Psoas muscle (tissue), 7 donors: ENCODE measurements at regions not wholly inside any gene's neighbourhood (a gene's known extent, or its start where the extent isn't known, plus 50 kb on each side); places are given as distances from the start of the nearest gene placed in this dataset.

ENCODE experiments used
- ATAC-seq, 4 donors: fragments of 200-7000 bp; cut with Tn5 transposase; one replicate each; pipeline ENCODE4 v1.9.1; 2020; ENCODE audit warnings: moderate library complexity in 3 of 4, mild to moderate bottlenecking in 2 of 4
- DNase-seq, 2 donors: peaks; one replicate each; pipeline ENCODE4 v3.0.0-alpha.2; 2020
- H3K27ac ChIP-seq: fragments of 200-600 bp; one replicate; pipeline ENCODE4 v1.8.0; 2022
- H3K27me3 ChIP-seq, 3 donors: fragments of 200-600 bp in 1 of 3; one replicate each; pipeline versions ENCODE4 v1.6.1 to v1.8.0; 2013 to 2022; ENCODE audit warnings: low read length in 2 of 3, mild to moderate bottlenecking in 2 of 3, moderate library complexity in 1 of 3; ENCODE audit not compliant: insufficient read depth in 3 of 3
- H3K36me3 ChIP-seq, 2 donors: fragments of 200-600 bp in 1 of 2; one replicate each; pipeline versions ENCODE4 v1.6.1 to v1.8.0; 2013 to 2022; ENCODE audit warnings: low read depth in 1 of 2, mild to moderate bottlenecking in 1 of 2, moderate library complexity in 1 of 2; ENCODE audit not compliant: insufficient read depth in 1 of 2
- H3K4me1 ChIP-seq: fragments of 200-600 bp; one replicate; pipeline ENCODE4 v1.8.0; 2022
- H3K4me3 ChIP-seq: fragments of 200-600 bp; one replicate; pipeline ENCODE4 v1.8.0; 2022; ENCODE audit warnings: mild to moderate bottlenecking
- H3K9me3 ChIP-seq: fragments of 200-600 bp; one replicate; pipeline ENCODE4 v1.8.0; 2022
- WGBS, 3 donors: extraction: QIAGEN DNeasy Blood & Tissue Kit; methylation state at CpG; one replicate each; pipeline versions ENCODE4 v1.1.6 to v1.1.7; 2013; 5-methylcytosine and 5-hydroxymethylcytosine counted together
- intact Hi-C, 2 donors: fragments of 100-400 bp; cut with DNase I; formaldehyde crosslinking; loops; one replicate each; pipeline versions ENCODE4 v1.11.0 to v1.14.2; 2022
- TF ChIP-seq, protein P1 (sequence below): fragments of 200-600 bp; IDR thresholded peaks from one replicate; pipeline ENCODE4 v1.8.0; 2022; ENCODE audit warnings: antibody characterized with exemption
- donor health status: healthy with polysubstance abuse.
- donor health status: DM: no; HTN: no; CAD: no; lungs with moderate emphysema.
- donor health status: Bipolar disorder and iron deficiency.
- donor health status: healthy.
- donor health status: DM: yes; HTN: yes; CAD: no.
- donor health status: DM: no; HTN: no; CAD: no.
- donor health status: DM: yes; HTN: yes; CAD: no.

GRCh38 chr10:62584731-62585130 lies 210.6 kb downstream of the ZNF365 start:
- ATAC-seq: no peak
- Histone ChIP-seq H3K9me3 (no peaks in the 10 kb centered on the region), H3K36me3 (no peaks in the 10 kb centered on the region), H3K4me1 (no peaks in the 10 kb centered on the region), H3K27me3 (no peaks in the 10 kb centered on the region), H3K4me3 (no peak overlapping the region), H3K27ac (no peak overlapping the region)
- TF ChIP-seq, protein P1, sequence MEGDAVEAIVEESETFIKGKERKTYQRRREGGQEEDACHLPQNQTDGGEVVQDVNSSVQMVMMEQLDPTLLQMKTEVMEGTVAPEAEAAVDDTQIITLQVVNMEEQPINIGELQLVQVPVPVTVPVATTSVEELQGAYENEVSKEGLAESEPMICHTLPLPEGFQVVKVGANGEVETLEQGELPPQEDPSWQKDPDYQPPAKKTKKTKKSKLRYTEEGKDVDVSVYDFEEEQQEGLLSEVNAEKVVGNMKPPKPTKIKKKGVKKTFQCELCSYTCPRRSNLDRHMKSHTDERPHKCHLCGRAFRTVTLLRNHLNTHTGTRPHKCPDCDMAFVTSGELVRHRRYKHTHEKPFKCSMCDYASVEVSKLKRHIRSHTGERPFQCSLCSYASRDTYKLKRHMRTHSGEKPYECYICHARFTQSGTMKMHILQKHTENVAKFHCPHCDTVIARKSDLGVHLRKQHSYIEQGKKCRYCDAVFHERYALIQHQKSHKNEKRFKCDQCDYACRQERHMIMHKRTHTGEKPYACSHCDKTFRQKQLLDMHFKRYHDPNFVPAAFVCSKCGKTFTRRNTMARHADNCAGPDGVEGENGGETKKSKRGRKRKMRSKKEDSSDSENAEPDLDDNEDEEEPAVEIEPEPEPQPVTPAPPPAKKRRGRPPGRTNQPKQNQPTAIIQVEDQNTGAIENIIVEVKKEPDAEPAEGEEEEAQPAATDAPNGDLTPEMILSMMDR: no peak
- WGBS, 3 donors: 70 to 80% (median 75%) methylated on average over 2 of the region's 2 CpGs
- no peak for DNase-seq
- intact Hi-C loops: no loop called here

- Histone ChIP-seq H3K27ac (no peak overlapping the region), H3K4me3 (no peak overlapping the region), H3K4me1 (no peaks in the 10 kb centered on the region), H3K27me3 (no peaks in the 10 kb centered on the region), H3K9me3 (no peaks in the 10 kb centered on the region), H3K36me3 (no peaks in the 10 kb centered on the region)
- ATAC-seq (no peak), DNase-seq (no peak)
- TF ChIP-seq, protein P1: no peak
- intact Hi-C loops: no loop called here
- WGBS, 3 donors: 44 to 50% (median 48%) methylated on average over 6 of the region's 6 CpGs
Observed at GRCh38 chr10:62585211-62585775, 211.1 kb downstream of the ZNF365 start.

GRCh38 chr10:62587011-62587410 lies 212.8 kb downstream of the ZNF365 start:
- intact Hi-C loops: no loop called here
- Histone ChIP-seq H3K4me1 (no peaks in the 10 kb centered on the region), H3K9me3 (no peaks in the 10 kb centered on the region), H3K4me3 (no peak overlapping the region), H3K27me3 (no peaks in the 10 kb centered on the region), H3K36me3 (no peaks in the 10 kb centered on the region), H3K27ac (no peak overlapping the region)
- TF ChIP-seq, protein P1: no peak
- no peak for DNase-seq
- ATAC-seq: no peak

DNA sequence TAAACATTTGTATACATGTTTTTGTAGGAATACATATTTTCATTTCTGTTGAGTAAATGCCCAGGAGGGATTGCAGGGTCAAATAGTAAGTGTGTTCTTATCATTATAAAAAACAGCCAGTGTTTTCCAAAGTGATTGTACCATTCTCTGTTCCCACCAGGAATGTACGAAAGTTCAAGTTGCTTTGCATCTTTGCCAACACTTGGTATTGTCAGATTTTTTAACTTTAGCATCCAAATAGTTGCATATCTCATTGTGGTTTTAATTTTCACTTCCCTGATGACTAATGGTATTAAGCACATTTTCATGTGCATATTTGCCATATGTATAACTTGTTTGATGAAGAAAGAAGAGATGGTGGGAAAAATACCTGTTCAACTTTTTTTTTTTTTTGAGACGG lies 213.9 kb downstream of the ZNF365 start:
- Histone ChIP-seq H3K4me1 (no peaks in the 10 kb centered on the region), H3K27ac (no peak overlapping the region), H3K9me3 (no peaks in the 10 kb centered on the region), H3K36me3 (no peaks in the 10 kb centered on the region), H3K27me3 (no peaks in the 10 kb centered on the region), H3K4me3 (no peak overlapping the region)
- ATAC-seq: no peak
- WGBS, 3 donors: 93 to 99% (median 98%) methylated on average over 2 of the region's 2 CpGs
- DNase-seq: no peak
- TF ChIP-seq, protein P1: no peak
- intact Hi-C loops: loop anchor here in 1 of 2 donors (2.0 kb wide), 1 partner anchor 231 kb away; no protein-coding TSS in a partner anchor

DNA sequence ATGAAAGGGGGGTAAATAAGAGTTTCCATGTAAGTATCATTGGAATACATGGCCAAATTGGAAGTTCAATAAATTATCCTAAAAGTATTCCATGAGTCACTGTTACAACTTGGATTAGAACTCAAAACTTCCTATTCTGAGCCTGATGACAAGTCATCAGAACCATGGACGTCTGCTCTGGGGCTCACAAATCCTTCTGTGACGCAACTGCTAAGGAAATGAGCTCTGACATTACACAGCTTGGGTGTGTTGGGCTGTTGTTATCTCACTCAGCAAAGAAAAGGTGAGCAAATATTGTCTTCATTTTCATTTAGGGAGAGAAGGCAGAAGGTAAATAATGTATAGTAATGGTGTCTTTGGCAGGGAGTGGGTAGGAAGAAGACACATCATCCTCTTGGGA lies 214.8 kb upstream of the ADO start:
- Histone ChIP-seq H3K27ac (no peak overlapping the region), H3K27me3 (no peaks in the 10 kb centered on the region), H3K4me3 (no peak overlapping the region), H3K9me3 (no peaks in the 10 kb centered on the region), H3K4me1 (no peaks in the 10 kb centered on the region), H3K36me3 (no peaks in the 10 kb centered on the region)
- TF ChIP-seq, protein P1: no peak
- DNase-seq: no peak
- WGBS, 3 donors: 53 to 68% (median 54%) methylated on average over 2 of the region's 2 CpGs
- no peak for ATAC-seq
- intact Hi-C loops: loop anchor here (2.0 to 10.0 kb wide), 4 partner anchors 228 to 568 kb away; partner anchors contain the start of gene EGR2 (in 1 of the 2)
